GM06990 (cell line): ENCODE measurements at regions not wholly inside any gene's neighbourhood (a gene's known extent, or its start where the extent isn't known, plus 50 kb on each side); places are given as distances from the start of the nearest gene placed in this dataset.

Experiments
- DNase-seq: peaks from one replicate; pipeline ENCODE4 v3.0.0-alpha.2; 2011; ENCODE audit not compliant: insufficient read length; ENCODE audit errors: extremely low read depth
- H3K27me3 ChIP-seq: replicated peaks from 2 replicates; pipeline ENCODE4 v1.6.0; 2011; ENCODE audit warnings: low read length; ENCODE audit not compliant: control insufficient read depth, insufficient read depth
- H3K36me3 ChIP-seq: 2 replicates; pipeline ENCODE4 v1.5.1; 2011; ENCODE audit warnings: low read length; ENCODE audit not compliant: control insufficient read depth, insufficient read depth
- H3K4me3 ChIP-seq: replicated peaks from 2 replicates; pipeline ENCODE4 v1.5.1; 2011; ENCODE audit warnings: low read depth, mild to moderate bottlenecking, control low read depth, low read length
- CTCF ChIP-seq: IDR thresholded peaks from 2 replicates; pipeline ENCODE4 v1.5.1; 2011; ENCODE audit warnings: low read length, control low read depth, mild to moderate bottlenecking, inconsistent platforms; ENCODE audit not compliant: insufficient read depth, poor library complexity, severe bottlenecking

- DNase-seq = no peak
- peak; percentile 61 for TF ChIP-seq CTCF
- Histone ChIP-seq H3K27me3 (no peaks in the 10 kb centered on the region), H3K4me3 (no peak overlapping the region), H3K36me3 (no peaks in the 10 kb centered on the region)
Observed at GRCh38 chr3:86563400-86563970, 427.5 kb downstream of the VGLL3 start.

GRCh38 chr3:86562090-86562489 is 428.9 kb downstream of the VGLL3 start:
- H3K27me3 ChIP-seq = no peaks in the 10 kb centered on the region
- no peak overlapping the region for H3K4me3 ChIP-seq
- no peak for TF ChIP-seq CTCF
- no peaks in the 10 kb centered on the region for H3K36me3 ChIP-seq
- DNase-seq = no peak

- no peak for DNase-seq
- Histone ChIP-seq H3K27me3 (no peaks in the 10 kb centered on the region), H3K4me3 (no peak overlapping the region), H3K36me3 (no peaks in the 10 kb centered on the region)
- TF ChIP-seq CTCF = no peak
Observed at GRCh38 chr3:86561215-86561614, 429.7 kb downstream of the VGLL3 start.

- Histone ChIP-seq H3K4me3 (no peak overlapping the region), H3K36me3 (no peaks in the 10 kb centered on the region), H3K27me3 (no peaks in the 10 kb centered on the region)
- no peak for DNase-seq
- TF ChIP-seq CTCF = no peak
Observed at GRCh38 chr3:86554383-86554782, 436.6 kb downstream of the VGLL3 start.

- DNase-seq = no peak
- Histone ChIP-seq H3K36me3 (no peaks in the 10 kb centered on the region), H3K27me3 (no peaks in the 10 kb centered on the region), H3K4me3 (no peak overlapping the region)
- TF ChIP-seq CTCF = no peak
Observed at GRCh38 chr3:86547692-86548091, 443.3 kb downstream of the VGLL3 start.

GRCh38 chr3:86537171-86537570 is 453.8 kb downstream of the VGLL3 start:
- Histone ChIP-seq H3K36me3 (no peaks in the 10 kb centered on the region), H3K27me3 (no peaks in the 10 kb centered on the region), H3K4me3 (no peak overlapping the region)
- no peak for TF ChIP-seq CTCF
- no peak for DNase-seq
